Colonic mucosa (tissue), 4 donors: ENCODE measurements at regions not wholly inside any gene's neighbourhood (a gene's known extent, or its start where the extent isn't known, plus 50 kb on each side); places are given as distances from the start of the nearest gene placed in this dataset.

Source experiments
- DNase-seq: peaks from one replicate; pipeline ENCODE4 v3.0.0-alpha.2; 2020
- H3K27ac ChIP-seq: fragments of 200-600 bp; one replicate; pipeline ENCODE4 v1.8.0; 2021
- H3K27me3 ChIP-seq: fragments of 200-600 bp; one replicate; pipeline ENCODE4 v1.8.0; 2021
- H3K36me3 ChIP-seq: fragments of 200-600 bp; one replicate; pipeline ENCODE4 v1.8.0; 2021
- H3K4me1 ChIP-seq: fragments of 200-600 bp; one replicate; pipeline ENCODE4 v1.8.0; 2021; ENCODE audit warnings: mild to moderate bottlenecking
- H3K4me3 ChIP-seq: fragments of 200-600 bp; one replicate; pipeline ENCODE4 v1.8.0; 2021
- H3K9ac ChIP-seq, 2 donors: one replicate each; pipeline ENCODE4 v1.7.0; 2013; ENCODE audit warnings: control low read depth in 2 of 2, low read depth in 2 of 2, low read length in 2 of 2
- H3K9me3 ChIP-seq: fragments of 200-600 bp; one replicate; pipeline ENCODE4 v1.8.0; 2021
- CTCF ChIP-seq: fragments of 200-600 bp; IDR thresholded peaks from one replicate; pipeline ENCODE4 v1.8.0; 2022; ENCODE audit warnings: antibody characterized with exemption, mild to moderate bottlenecking
- intact Hi-C: fragments of 100-400 bp; cut with DNase I; formaldehyde crosslinking; loops from one replicate; pipeline ENCODE4 v1.14.1; 2022
- donor health status: healthy.
- donor health status: DM: no; HTN: no; CAD: no.
- donor health status: DM: no; HTN: no; CAD: no.

- Histone ChIP-seq H3K27ac (no peak overlapping the region), H3K9ac (no peak overlapping the region), H3K4me3 (no peak overlapping the region), H3K27me3 (no peaks in the 10 kb centered on the region), H3K9me3 (no peaks in the 10 kb centered on the region), H3K4me1 (no peaks in the 10 kb centered on the region), H3K36me3 (no peaks in the 10 kb centered on the region)
- intact Hi-C loops: no loop called here
- no peak for DNase-seq
- TF ChIP-seq CTCF: no peak
These were observed 190.1 kb upstream of the SALL1 start for GRCh38 chr16:51341204-51341603.

GRCh38 chr16:51337662-51338061, 186.6 kb upstream of the SALL1 start:
- Histone ChIP-seq H3K27me3 (no peaks in the 10 kb centered on the region), H3K4me1 (no peaks in the 10 kb centered on the region), H3K36me3 (no peaks in the 10 kb centered on the region), H3K4me3 (no peak overlapping the region), H3K9ac (no peak overlapping the region), H3K9me3 (no peaks in the 10 kb centered on the region), H3K27ac (no peak overlapping the region)
- no peak for DNase-seq
- no peak for TF ChIP-seq CTCF
- intact Hi-C loops: no loop called here

- Histone ChIP-seq H3K4me1 (no peaks in the 10 kb centered on the region), H3K4me3 (no peak overlapping the region), H3K36me3 (no peaks in the 10 kb centered on the region), H3K9ac (no peak overlapping the region), H3K27me3 (no peaks in the 10 kb centered on the region), H3K9me3 (no peaks in the 10 kb centered on the region), H3K27ac (no peak overlapping the region)
- no peak for DNase-seq
- intact Hi-C loops: no loop called here
- no peak for TF ChIP-seq CTCF
These were observed 177.7 kb upstream of the SALL1 start for GRCh38 chr16:51328733-51329132.

- Histone ChIP-seq H3K27me3 (no peaks in the 10 kb centered on the region), H3K9ac (no peak overlapping the region), H3K27ac (no peak overlapping the region), H3K4me3 (no peak overlapping the region), H3K9me3 (no peaks in the 10 kb centered on the region), H3K4me1 (no peaks in the 10 kb centered on the region), H3K36me3 (no peaks in the 10 kb centered on the region)
- intact Hi-C loops: no loop called here
- DNase-seq: no peak
- TF ChIP-seq CTCF: no peak
These were observed 175.9 kb upstream of the SALL1 start for GRCh38 chr16:51327001-51327400.

- Histone ChIP-seq H3K9ac (no peak overlapping the region), H3K4me3 (no peak overlapping the region), H3K36me3 (no peaks in the 10 kb centered on the region), H3K4me1 (no peaks in the 10 kb centered on the region), H3K9me3 (no peaks in the 10 kb centered on the region), H3K27ac (no peak overlapping the region), H3K27me3 (no peaks in the 10 kb centered on the region)
- intact Hi-C loops: no loop called here
- no peak for TF ChIP-seq CTCF
- no peak for DNase-seq
These were observed 175.2 kb upstream of the SALL1 start for GRCh38 chr16:51326131-51326856.
